Neural crest cell (in vitro differentiated cells): ENCODE measurements at regions not wholly inside any gene's neighbourhood (a gene's known extent, or its start where the extent isn't known, plus 50 kb on each side); places are given as distances from the start of the nearest gene placed in this dataset.

Source experiments
- DNase-seq: peaks from one replicate; pipeline ENCODE4 v3.0.0; 2021; ENCODE audit warnings: low read depth, mixed read lengths, low spot score
- H3K27ac Mint-ChIP-seq: one replicate; pipeline ENCODE4 v1.8.0; 2021; ENCODE audit warnings: mild to moderate bottlenecking, mixed read lengths; ENCODE audit not compliant: unreplicated experiment
- H3K27me3 Mint-ChIP-seq: 2 replicates; pipeline ENCODE4 v1.8.0; 2021; ENCODE audit warnings: low read depth, mild to moderate bottlenecking, mixed read lengths
- H3K36me3 Mint-ChIP-seq: 2 replicates; pipeline ENCODE4 v1.8.0; 2021; ENCODE audit warnings: low read depth, mild to moderate bottlenecking, mixed read lengths
- H3K4me1 Mint-ChIP-seq: 2 replicates; pipeline ENCODE4 v1.8.0; 2021; ENCODE audit warnings: mixed read lengths
- H3K4me3 Mint-ChIP-seq: one replicate; pipeline ENCODE4 v1.8.0; 2021; ENCODE audit warnings: mild to moderate bottlenecking, mixed read lengths
- H3K9me3 Mint-ChIP-seq: 2 replicates; pipeline ENCODE4 v1.8.0; 2021; ENCODE audit warnings: mixed read lengths
- TF ChIP-seq, protein P1 (sequence below): fragments of 200-600 bp; sonication (generic); conservative IDR thresholded peaks from 2 replicates; pipeline ENCODE4 v1.5.0; 2021; ENCODE audit warnings: antibody characterized with exemption, mild to moderate bottlenecking

DNA sequence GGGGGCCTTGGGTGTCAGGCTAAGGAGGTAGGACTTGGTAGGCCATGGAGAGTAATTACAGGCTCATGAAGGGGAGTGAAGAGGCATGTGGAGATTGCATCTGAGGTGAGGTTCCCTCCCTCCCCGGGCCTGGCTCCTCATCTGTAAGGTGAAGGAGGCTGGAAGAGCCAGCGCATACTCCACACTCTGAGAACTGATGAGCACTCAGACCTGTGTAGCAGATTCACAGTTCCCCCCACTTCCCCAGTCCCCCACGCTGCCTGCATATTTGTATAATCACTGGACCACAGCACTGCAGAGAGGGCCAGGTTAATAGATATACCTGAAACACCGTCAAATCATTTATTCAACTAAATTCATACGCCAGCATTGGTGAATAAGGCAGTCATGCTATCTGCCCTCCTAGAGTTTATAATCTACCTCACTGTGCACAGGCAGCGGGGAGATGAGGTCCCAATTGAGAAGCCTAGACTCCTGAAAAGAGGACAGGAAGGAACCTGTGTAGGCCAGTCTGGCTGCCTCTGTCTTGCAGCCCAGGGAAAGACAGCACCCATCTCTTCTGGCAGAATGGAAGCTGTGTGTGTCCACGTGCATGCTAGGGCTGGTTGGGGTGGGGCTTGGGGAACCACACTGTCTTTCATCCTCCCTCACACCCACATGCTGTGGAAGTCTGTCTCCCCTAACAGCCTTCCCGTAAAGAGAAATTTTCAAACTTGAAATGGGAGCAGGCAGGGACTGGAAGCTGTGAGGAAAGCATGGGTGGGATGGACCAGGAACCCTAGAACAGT lies 110.6 kb upstream of the ATP1A1 start:
- Mint-ChIP-seq H3K9me3 (no peaks in the 10 kb centered on the region), H3K27me3 (no peaks in the 10 kb centered on the region), H3K4me1 (peaks cover 14% of the 10 kb centered on the region), H3K4me3 (no peak overlapping the region), H3K27ac (no peak overlapping the region), H3K36me3 (no peaks in the 10 kb centered on the region)
- no peak for DNase-seq
- TF ChIP-seq, protein P1, sequence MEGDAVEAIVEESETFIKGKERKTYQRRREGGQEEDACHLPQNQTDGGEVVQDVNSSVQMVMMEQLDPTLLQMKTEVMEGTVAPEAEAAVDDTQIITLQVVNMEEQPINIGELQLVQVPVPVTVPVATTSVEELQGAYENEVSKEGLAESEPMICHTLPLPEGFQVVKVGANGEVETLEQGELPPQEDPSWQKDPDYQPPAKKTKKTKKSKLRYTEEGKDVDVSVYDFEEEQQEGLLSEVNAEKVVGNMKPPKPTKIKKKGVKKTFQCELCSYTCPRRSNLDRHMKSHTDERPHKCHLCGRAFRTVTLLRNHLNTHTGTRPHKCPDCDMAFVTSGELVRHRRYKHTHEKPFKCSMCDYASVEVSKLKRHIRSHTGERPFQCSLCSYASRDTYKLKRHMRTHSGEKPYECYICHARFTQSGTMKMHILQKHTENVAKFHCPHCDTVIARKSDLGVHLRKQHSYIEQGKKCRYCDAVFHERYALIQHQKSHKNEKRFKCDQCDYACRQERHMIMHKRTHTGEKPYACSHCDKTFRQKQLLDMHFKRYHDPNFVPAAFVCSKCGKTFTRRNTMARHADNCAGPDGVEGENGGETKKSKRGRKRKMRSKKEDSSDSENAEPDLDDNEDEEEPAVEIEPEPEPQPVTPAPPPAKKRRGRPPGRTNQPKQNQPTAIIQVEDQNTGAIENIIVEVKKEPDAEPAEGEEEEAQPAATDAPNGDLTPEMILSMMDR, result no peak

DNA sequence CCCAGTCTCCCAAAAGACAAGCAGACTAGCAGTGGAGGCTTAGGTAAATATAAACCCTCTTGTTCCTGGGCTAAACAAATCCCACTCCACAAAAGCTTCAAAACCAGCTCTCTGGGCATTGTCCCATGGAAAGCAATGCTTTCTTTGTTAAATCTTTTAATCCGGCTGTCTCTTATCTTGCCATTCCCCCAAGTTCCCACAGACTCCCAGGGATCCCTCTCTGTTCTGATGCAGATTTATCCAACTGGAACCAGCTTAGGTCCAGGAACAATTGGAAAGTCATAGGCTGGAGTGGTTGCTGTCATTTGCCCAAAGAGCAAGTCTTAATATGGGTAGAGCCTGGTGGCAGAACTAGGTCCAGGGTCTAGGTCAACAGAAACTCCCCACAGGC lies 110.1 kb upstream of the ATP1A1 start:
- DNase-seq, result no peak
- Mint-ChIP-seq H3K36me3 (no peaks in the 10 kb centered on the region), H3K4me1 (peaks cover 14% of the 10 kb centered on the region), H3K9me3 (no peaks in the 10 kb centered on the region), H3K27me3 (no peaks in the 10 kb centered on the region), H3K27ac (no peak overlapping the region), H3K4me3 (no peak overlapping the region)
- TF ChIP-seq, protein P1, result no peak

DNA sequence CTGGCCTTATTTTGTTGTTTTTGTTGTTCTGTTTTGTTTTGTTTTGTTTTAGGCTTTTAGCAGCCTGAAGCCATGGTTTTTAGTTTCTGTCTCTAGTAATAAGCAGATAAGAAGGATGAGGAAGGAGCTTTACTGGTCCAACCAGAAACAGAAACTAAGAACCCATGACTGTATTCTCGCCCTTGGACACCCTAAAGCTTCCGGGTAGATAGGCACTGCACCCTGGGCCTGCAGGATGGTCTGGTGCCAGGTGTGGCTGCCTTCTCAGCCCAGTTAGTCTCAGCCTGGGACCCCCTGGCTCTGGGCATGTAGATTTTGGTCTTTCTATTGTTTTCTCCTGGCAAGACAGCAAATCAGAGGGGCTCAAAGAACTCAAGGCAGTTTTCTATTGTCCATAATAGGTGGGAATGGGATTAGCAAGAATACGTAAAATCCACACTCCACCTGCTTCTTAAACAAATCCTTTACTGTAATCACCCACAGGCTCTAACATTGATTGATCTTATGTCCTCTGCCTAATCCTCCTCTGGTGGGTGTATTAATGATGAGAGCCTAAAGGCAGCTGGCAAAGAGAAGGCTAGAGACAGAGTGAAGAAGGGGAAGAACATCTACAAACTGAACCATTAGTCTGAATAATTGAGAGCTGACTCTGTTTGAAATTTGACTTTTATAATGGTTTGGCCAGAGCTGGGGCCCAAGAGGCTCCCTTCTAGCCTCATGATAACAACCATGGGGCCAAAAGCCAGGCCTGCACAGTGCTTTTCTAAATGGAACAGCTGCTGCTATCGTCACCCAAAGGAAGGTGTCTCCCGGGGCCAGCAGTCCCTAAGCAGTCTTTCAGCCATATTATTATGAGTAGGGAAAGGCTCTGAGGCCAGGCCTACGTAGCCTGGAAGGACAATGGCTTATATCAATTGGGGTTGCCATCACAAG lies 106.8 kb upstream of the ATP1A1 start:
- Mint-ChIP-seq H3K27me3 (no peaks in the 10 kb centered on the region), H3K4me1 (peaks cover 8% of the 10 kb centered on the region), H3K4me3 (no peak overlapping the region), H3K36me3 (no peaks in the 10 kb centered on the region), H3K9me3 (no peaks in the 10 kb centered on the region), H3K27ac (no peak overlapping the region)
- TF ChIP-seq, protein P1, result no peak
- no peak for DNase-seq

DNA sequence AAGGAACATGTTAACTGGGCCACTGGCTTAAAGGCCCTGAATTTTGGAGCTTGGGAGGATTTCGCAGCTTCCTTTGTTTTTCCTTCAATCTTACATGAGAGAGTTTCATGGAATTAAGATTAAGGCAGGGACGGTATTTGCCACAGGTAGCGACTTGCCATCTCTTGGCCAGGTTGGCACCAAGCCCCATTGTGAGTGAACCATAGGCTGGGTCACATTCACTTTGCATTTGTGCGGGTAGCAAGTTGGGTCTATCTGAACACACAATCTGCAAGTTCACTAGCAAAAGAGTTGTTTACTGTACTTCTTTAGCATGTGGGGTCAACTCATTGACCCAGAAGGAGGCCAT lies 106.2 kb upstream of the ATP1A1 start:
- Mint-ChIP-seq H3K27me3 (no peaks in the 10 kb centered on the region), H3K4me1 (peaks cover 3% of the 10 kb centered on the region), H3K36me3 (no peaks in the 10 kb centered on the region), H3K27ac (no peak overlapping the region), H3K4me3 (no peak overlapping the region), H3K9me3 (no peaks in the 10 kb centered on the region)
- no peak for DNase-seq
- TF ChIP-seq, protein P1, result no peak

DNA sequence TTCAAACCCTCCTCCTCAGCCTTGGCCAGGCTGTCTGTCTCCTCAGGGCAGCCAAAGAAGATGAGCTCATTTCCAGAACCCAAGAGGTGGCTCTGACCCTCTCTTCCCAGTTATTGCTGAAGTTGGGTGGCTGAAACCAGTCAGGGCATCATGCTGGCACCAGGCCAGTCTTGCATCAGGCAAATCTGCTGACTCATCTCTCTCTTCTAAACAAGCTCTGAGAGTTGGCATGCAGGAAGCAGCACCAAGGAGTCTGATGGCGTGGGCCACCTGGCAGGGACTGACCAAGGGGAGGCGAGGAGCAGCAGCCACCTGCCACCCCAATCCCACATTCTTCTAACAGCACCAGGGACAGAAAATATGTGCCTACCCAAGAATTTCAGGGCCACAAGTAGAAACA lies 104.8 kb upstream of the ATP1A1 start:
- TF ChIP-seq, protein P1, result no peak
- peaks cover 1% of the 10 kb centered on the region for H3K4me1 Mint-ChIP-seq
- H3K36me3 Mint-ChIP-seq, result no peaks in the 10 kb centered on the region
- H3K9me3 Mint-ChIP-seq, result no peaks in the 10 kb centered on the region
- H3K27me3 Mint-ChIP-seq, result no peaks in the 10 kb centered on the region
- H3K27ac Mint-ChIP-seq, result no peak overlapping the region
- no peak for DNase-seq
- no peak overlapping the region for H3K4me3 Mint-ChIP-seq
